GM21423 (cell line): ENCODE measurements at regions not wholly inside any gene's neighbourhood (a gene's known extent, or its start where the extent isn't known, plus 50 kb on each side); places are given as distances from the start of the nearest gene placed in this dataset.
A peak's percentile ranks its signal among the peaks of the same experiment; 100 is the strongest.

Source experiments
- ATAC-seq: cut with Tn5 transposase; IDR thresholded peaks from one replicate; pipeline ENCODE4 v1.9.1; 2021; ENCODE audit warnings: mild to moderate bottlenecking, moderate library complexity; ENCODE audit not compliant: unreplicated experiment

DNA sequence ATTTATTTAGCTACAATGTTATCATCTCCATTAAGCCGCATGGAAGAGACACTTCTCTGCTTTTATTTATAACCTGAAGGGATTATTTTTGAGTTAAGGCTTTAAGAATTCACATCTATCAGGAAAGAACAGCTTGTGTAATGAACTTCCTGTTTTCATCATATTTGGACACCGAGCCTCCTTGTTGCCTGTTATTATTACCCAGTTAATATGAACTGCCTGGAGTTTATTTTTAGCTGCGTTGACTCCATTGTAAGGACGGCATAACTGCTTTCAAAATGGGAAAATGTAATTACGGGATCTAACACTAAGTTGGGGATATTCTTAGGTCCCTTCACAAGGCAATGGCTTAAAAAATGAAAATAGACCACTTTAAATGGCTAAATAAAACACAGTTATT, 89.0 kb upstream of the NR4A3 start:
- ATAC-seq = no peak

- no peak for ATAC-seq
These were observed 86.6 kb upstream of the NR4A3 start for GRCh38 chr9:99735041-99735440.

- no peak for ATAC-seq
These were observed 85.4 kb upstream of the NR4A3 start for GRCh38 chr9:99736291-99736690.

DNA sequence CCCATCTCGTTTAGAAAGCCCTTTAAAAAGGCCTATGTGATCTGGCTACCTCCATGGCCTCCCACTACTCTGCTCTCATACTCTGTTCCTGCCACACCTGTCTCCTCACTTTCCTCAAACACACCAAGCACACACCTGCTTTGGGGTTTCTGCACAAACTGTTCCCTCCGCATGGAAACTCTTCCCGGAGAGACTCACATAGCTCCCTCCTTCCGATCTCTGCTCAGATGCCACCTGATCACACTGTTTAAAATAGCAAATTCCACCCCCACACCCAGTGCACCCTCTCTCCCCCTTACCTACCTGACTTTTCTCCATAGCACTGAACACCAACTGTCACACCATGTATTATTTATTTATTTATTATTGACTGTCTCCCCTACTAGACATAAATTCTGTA, 84.0 kb upstream of the NR4A3 start:
- ATAC-seq = no peak

DNA sequence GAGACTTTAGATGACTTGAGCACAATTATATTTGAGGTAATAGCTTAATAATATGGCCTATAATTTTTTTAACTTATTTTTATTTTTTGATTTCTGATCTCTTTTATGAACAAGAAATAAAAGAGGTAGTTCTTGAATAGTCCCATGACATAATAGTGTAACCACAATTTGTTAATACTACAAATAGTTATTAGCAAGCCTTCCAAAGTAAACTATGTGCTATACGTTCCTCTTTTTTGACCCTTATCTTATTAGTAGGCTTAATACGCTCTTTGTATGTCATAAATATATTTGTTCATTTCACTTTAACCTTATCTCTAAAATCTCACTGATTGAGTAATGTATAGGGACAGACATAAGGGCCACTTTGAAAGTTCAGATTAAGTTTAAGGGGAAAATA, 78.7 kb upstream of the NR4A3 start:
- ATAC-seq = no peak

DNA sequence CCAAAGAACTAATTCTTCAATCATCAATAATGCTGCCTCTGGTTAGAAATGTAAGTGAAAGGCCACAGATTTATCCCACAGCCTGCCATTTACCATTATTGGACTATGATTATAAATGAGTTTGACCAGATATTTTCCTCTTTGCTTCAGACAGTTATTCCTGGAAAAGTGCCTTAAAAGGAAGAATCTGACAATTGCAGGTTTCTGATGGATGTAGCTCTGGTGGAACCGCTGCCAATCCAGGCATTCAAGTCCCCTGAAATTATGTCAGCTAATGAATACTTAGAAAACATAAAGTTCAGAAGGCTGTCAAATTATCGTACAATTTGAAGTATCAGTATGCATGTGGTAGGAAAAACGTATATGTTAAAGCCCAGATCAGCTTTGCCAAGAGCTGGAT, 78.2 kb upstream of the NR4A3 start:
- no peak for ATAC-seq

- no peak for ATAC-seq
These were observed 77.6 kb upstream of the NR4A3 start for GRCh38 chr9:99744132-99744531.

DNA sequence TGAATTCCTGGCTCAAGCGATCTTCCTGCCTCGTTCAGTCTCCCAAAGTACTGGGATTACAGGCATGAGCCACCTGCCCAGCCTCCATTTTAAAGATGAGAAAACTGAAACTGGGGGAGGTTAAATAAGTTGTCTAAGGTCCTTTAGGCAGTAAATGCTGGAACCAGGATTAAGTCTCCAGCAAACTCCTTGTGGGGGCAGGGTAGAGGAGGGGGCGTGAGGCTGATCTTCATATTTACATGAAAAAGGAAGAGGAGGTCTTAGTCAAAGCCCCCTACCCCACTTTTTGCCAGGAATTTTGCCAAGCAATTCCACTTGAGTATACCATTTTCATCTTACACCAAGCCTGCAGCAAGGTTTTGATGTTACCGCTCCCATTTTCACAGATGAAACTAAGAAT, 76.6 kb upstream of the NR4A3 start:
- no peak for ATAC-seq

DNA sequence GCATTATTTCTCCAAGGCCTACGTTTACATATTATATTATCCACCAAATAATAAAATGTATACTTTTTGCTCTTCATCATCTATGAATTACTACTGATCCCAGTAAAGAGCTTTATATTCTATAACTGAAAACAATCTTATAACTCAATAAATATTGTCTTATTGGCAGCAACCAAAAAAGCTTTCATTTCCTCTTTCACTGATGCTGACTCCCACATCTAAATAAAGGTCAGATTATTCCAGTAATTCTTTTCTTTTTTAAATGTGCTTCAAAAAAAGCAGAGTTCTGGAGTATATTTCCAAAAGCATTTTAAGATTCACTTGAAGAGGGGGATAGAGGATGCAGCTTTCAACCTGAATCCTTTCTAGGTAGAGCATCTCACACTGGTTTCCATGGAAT, 75.3 kb upstream of the NR4A3 start:
- ATAC-seq = no peak

- ATAC-seq = no peak
These were observed 73.4 kb upstream of the NR4A3 start for GRCh38 chr9:99748266-99748665.

GRCh38 chr9:99748676-99749075, 73.0 kb upstream of the NR4A3 start:
- no peak for ATAC-seq

- ATAC-seq = no peak
These were observed 72.0 kb upstream of the NR4A3 start for GRCh38 chr9:99749641-99750040.

- no peak for ATAC-seq
These were observed 71.2 kb upstream of the NR4A3 start for GRCh38 chr9:99750526-99750925.

- ATAC-seq = no peak
These were observed 69.1 kb upstream of the NR4A3 start for GRCh38 chr9:99752417-99753109.

- ATAC-seq = no peak
These were observed 68.2 kb upstream of the NR4A3 start for GRCh38 chr9:99753436-99753835.

- ATAC-seq = no peak
These were observed 61.3 kb upstream of the NR4A3 start for GRCh38 chr9:99760421-99760820.

- peak; percentile 99 for ATAC-seq
These were observed 59.2 kb upstream of the NR4A3 start for GRCh38 chr9:99762470-99762869.
